CD4-positive, alpha-beta T cell (primary cell): ENCODE measurements at regions not wholly inside any gene's neighbourhood (a gene's known extent, or its start where the extent isn't known, plus 50 kb on each side); places are given as distances from the start of the nearest gene placed in this dataset.

Source experiments
- ATAC-seq: fragments of 200-7000 bp; cut with Tn5 transposase; one replicate; pipeline ENCODE4 v1.10.0; 2022; ENCODE audit warnings: mild to moderate bottlenecking; ENCODE audit not compliant: poor library complexity
- CTCF ChIA-PET: fragments of 350-600 bp; sonication (Branson Sonifier 250); formaldehyde crosslinking; loops from one replicate; lab custom pipeline; 2021; ENCODE audit warnings: antibody characterized with exemption, inconsistent platforms; lab: Charles Lee
- POLR2A ChIA-PET: fragments of 350-600 bp; sonication (Branson Sonifier 250); formaldehyde crosslinking; loops from one replicate; lab custom pipeline; 2021; ENCODE audit warnings: antibody characterized with exemption, inconsistent platforms; lab: Charles Lee
- DNase-seq, 14 experiments: peaks; one replicate each; pipeline ENCODE4 v3.0.0-alpha.2; 2013 to 2020; ENCODE audit warnings: mixed read lengths in 2 of 14
- H3K27ac ChIP-seq, 2 donors: one replicate each; pipeline versions ENCODE4 v1.5.1 to v1.7.0; 2013; ENCODE audit warnings: low read length in 2 of 2, low read depth in 1 of 2, mild to moderate bottlenecking in 1 of 2
- H3K27me3 ChIP-seq, 2 experiments: 1 replicate in 1 of 2; 2 replicates in 1 of 2; pipeline versions ENCODE4 v1.6.1 to v1.7.0; 2013; ENCODE audit warnings: low read length in 2 of 2, control low read depth in 1 of 2, mild to moderate bottlenecking in 1 of 2, moderate library complexity in 1 of 2; ENCODE audit not compliant: insufficient read depth in 2 of 2, control insufficient read depth in 1 of 2
- H3K36me3 ChIP-seq: one replicate; pipeline ENCODE4 v1.6.1; 2013; ENCODE audit warnings: low read length, control low read depth; ENCODE audit not compliant: insufficient read depth
- H3K4me1 ChIP-seq: one replicate; pipeline ENCODE4 v1.6.1; 2013; ENCODE audit warnings: low read length, control low read depth; ENCODE audit not compliant: insufficient read depth
- H3K4me3 ChIP-seq: one replicate; pipeline ENCODE4 v1.5.1; 2013; ENCODE audit warnings: mild to moderate bottlenecking, low read length, moderate library complexity
- H3K9me3 ChIP-seq, 2 experiments: 1 replicate in 1 of 2; 2 replicates in 1 of 2; pipeline versions ENCODE4 v1.6.1 to v1.7.0; 2013; ENCODE audit warnings: low read length in 2 of 2, mild to moderate bottlenecking in 2 of 2, control low read depth in 1 of 2, moderate library complexity in 1 of 2; ENCODE audit not compliant: control insufficient read depth in 1 of 2, insufficient read depth in 1 of 2
- H3K27ac Mint-ChIP-seq: one replicate; pipeline ENCODE4 v1.8.0; 2020; ENCODE audit warnings: mixed read lengths
- H3K27me3 Mint-ChIP-seq: one replicate; pipeline ENCODE4 v1.8.0; 2021; ENCODE audit warnings: mixed read lengths
- H3K36me3 Mint-ChIP-seq: one replicate; pipeline ENCODE4 v1.8.0; 2021; ENCODE audit warnings: low read depth, mixed read lengths
- H3K4me1 Mint-ChIP-seq: one replicate; pipeline ENCODE4 v1.8.0; 2021; ENCODE audit warnings: low read depth, mixed read lengths
- H3K4me3 Mint-ChIP-seq: one replicate; pipeline ENCODE4 v1.8.0; 2020; ENCODE audit warnings: mild to moderate bottlenecking, mixed read lengths
- H3K9me3 Mint-ChIP-seq: one replicate; pipeline ENCODE4 v1.8.0; 2020; ENCODE audit warnings: mixed read lengths
- CTCF ChIP-seq: fragments of 200-600 bp; IDR thresholded peaks from one replicate; pipeline ENCODE4 v1.8.0; 2022; ENCODE audit warnings: antibody characterized with exemption, mild to moderate bottlenecking
- intact Hi-C, 2 experiments: fragments of 100-400 bp; cut with DNase I in 1 of 2; cut with micrococcal nuclease in 1 of 2; formaldehyde crosslinking; loops; one replicate each; pipeline versions ENCODE4 v1.15.1 to v1.9.0; 2023 to 2025; cut with DNase I, micrococcal nuclease

GRCh38 chr3:181174022-181174421 lies 184.5 kb upstream of the DNAJC19 start:
- Mint-ChIP-seq H3K4me3 (no peak overlapping the region), H3K4me1 (no peaks in the 10 kb centered on the region), H3K36me3 (no peaks in the 10 kb centered on the region), H3K9me3 (no peaks in the 10 kb centered on the region), H3K27me3 (peaks cover 9% of the 10 kb centered on the region), H3K27ac (no peak overlapping the region)
- Histone ChIP-seq H3K27me3 (no peaks in the 10 kb centered on the region), H3K9me3 (no peaks in the 10 kb centered on the region), H3K36me3 (no peaks in the 10 kb centered on the region), H3K4me3 (no peak overlapping the region), H3K27ac (no peak overlapping the region), H3K4me1 (no peaks in the 10 kb centered on the region)
- intact Hi-C loops = no loop called here
- no peak for TF ChIP-seq CTCF
- DNase-seq (no peak), ATAC-seq (no peak)
- ChIA-PET CTCF (no interaction called here), POLR2A (no interaction called here)

GRCh38 chr3:181173227-181173626 lies 183.7 kb upstream of the DNAJC19 start:
- H3K36me3 Mint-ChIP-seq = no peaks in the 10 kb centered on the region

GRCh38 chr3:181134873-181135272 lies 145.3 kb upstream of the DNAJC19 start:
- H3K4me3 Mint-ChIP-seq = no peak overlapping the region
- CTCF ChIA-PET = no interaction called here
- DNase-seq (peak in 1 of 14 experiments; percentile 24), ATAC-seq (no peak)
- H3K27me3 Mint-ChIP-seq = no peaks in the 10 kb centered on the region
- Histone ChIP-seq H3K27ac (no peak overlapping the region), H3K36me3 (no peaks in the 10 kb centered on the region), H3K9me3 (peaks cover 0 to 4% of the 10 kb centered on the region in 2 experiments), H3K4me3 (no peak overlapping the region), H3K27me3 (no peaks in the 10 kb centered on the region), H3K4me1 (no peaks in the 10 kb centered on the region)
- no peaks in the 10 kb centered on the region for H3K4me1 Mint-ChIP-seq
- H3K9me3 Mint-ChIP-seq = peaks cover 8% of the 10 kb centered on the region
- no peak overlapping the region for H3K27ac Mint-ChIP-seq
- intact Hi-C loops = no loop called here
- TF ChIP-seq CTCF = no peak
- POLR2A ChIA-PET = interaction anchor here (0.6 kb wide), 1 partner anchor 146 kb away, joined by 4 read pairs; the partner anchor contains the start of gene DNAJC19
- no peaks in the 10 kb centered on the region for H3K36me3 Mint-ChIP-seq

More at GRCh38 chr3:181173227-181173626, 183.7 kb upstream of the DNAJC19 start:
- Histone ChIP-seq H3K27me3 (no peaks in the 10 kb centered on the region), H3K4me1 (no peaks in the 10 kb centered on the region), H3K9me3 (no peaks in the 10 kb centered on the region), H3K36me3 (no peaks in the 10 kb centered on the region), H3K4me3 (no peak overlapping the region), H3K27ac (no peak overlapping the region)
- Mint-ChIP-seq H3K27ac (no peak overlapping the region), H3K9me3 (peaks cover under 1% of the 10 kb centered on the region), H3K4me1 (no peaks in the 10 kb centered on the region), H3K27me3 (peaks cover 9% of the 10 kb centered on the region), H3K4me3 (no peak overlapping the region)
- ChIA-PET POLR2A (no interaction called here), CTCF (no interaction called here)
- no peak for DNase-seq
- intact Hi-C loops = no loop called here
- ATAC-seq = no peak
- TF ChIP-seq CTCF = no peak
